K562 (cell line): ENCODE measurements at regions not wholly inside any gene's neighbourhood (a gene's known extent, or its start where the extent isn't known, plus 50 kb on each side); places are given as distances from the start of the nearest gene placed in this dataset.

ENCODE experiments used
- ATAC-seq: fragments of 200-7000 bp; cut with Tn5 transposase; 3 replicates; pipeline ENCODE4 v1.9.1; 2020; ENCODE audit warnings: moderate library complexity
- BruUV-seq: library from RNA; stranded (reverse); fragments of 400-500 nt; replicated peaks from 2 replicates; lab custom pipeline; 2021; lab: Mats Ljungman, UMichigan
- CTCF ChIA-PET: fragments of 300-600 bp; formaldehyde crosslinking; extraction: SDS; loops from one replicate; lab custom pipeline; 2021; ENCODE audit warnings: low intra/inter-chr PET ratio; lab: Yijun Ruan, JAX
- POLR2A ChIA-PET: fragments of 300-600, 350-650 bp; sonication (Branson Sonifier 250); formaldehyde crosslinking; extraction: SDS; loops from one replicate; lab custom pipeline; 2021; ENCODE audit warnings: antibody characterized with exemption, inconsistent platforms; lab: Yijun Ruan, JAX
- DNase-seq, 4 experiments: peaks; one replicate each; pipeline versions ENCODE4 v3.0.0 to v3.0.0-alpha.2; 2011 to 2018; ENCODE audit warnings: low spot score in 3 of 4, mixed read lengths in 3 of 4; ENCODE audit errors: extremely low read depth in 1 of 4
- FAIRE-seq: peaks from 2 replicates; lab custom pipeline; 2011; peaks lifted over from hg19 to GRCh38; lab: Jason Lieb, UNC
- H2AFZ ChIP-seq: 2 replicates; pipeline ENCODE4 v1.6.0; 2011; ENCODE audit warnings: low read depth, low read length, control low read depth, inconsistent platforms
- H3K27ac ChIP-seq: fragments of 200-600 bp; 3 replicates; pipeline ENCODE4 v1.8.0; 2011; ENCODE audit warnings: low read depth, mild to moderate bottlenecking, control low read depth, inconsistent platforms, low read length, moderate library complexity, mixed read lengths; ENCODE audit errors: extremely low read depth
- H3K27me3 ChIP-seq, 2 experiments: fragments of 300-600 bp in 1 of 2; 2 replicates in 1 of 2; 3 replicates in 1 of 2; pipeline versions ENCODE4 v1.6.0 to v1.8.0; 2011; ENCODE audit warnings: inconsistent platforms in 2 of 2, low read length in 2 of 2, mild to moderate bottlenecking in 1 of 2, mixed read lengths in 1 of 2, moderate library complexity in 1 of 2; ENCODE audit not compliant: control insufficient read depth in 2 of 2, insufficient read depth in 2 of 2
- H3K36me3 ChIP-seq: fragments of 300-600 bp; 3 replicates; pipeline ENCODE4 v1.8.0; 2011; ENCODE audit warnings: mild to moderate bottlenecking, low read length, inconsistent platforms; ENCODE audit not compliant: control insufficient read depth, insufficient read depth
- H3K4me1 ChIP-seq, 2 experiments: fragments of 200-600 bp in 1 of 2; replicated peaks in 1 of 2; 2 replicates in 1 of 2; 3 replicates in 1 of 2; pipeline versions ENCODE4 v1.5.1 to v1.8.0; 2011; ENCODE audit warnings: inconsistent platforms in 2 of 2, low read length in 2 of 2, mild to moderate bottlenecking in 1 of 2, mixed read lengths in 1 of 2, moderate library complexity in 1 of 2; ENCODE audit not compliant: control insufficient read depth in 2 of 2, insufficient read depth in 2 of 2
- H3K4me2 ChIP-seq: 2 replicates; pipeline ENCODE4 v1.6.1; 2011; ENCODE audit warnings: low read length, control low read depth, inconsistent platforms, mixed read lengths; ENCODE audit not compliant: insufficient read depth
- H3K4me3 ChIP-seq: fragments of 200-600 bp; sonication (generic), shearing (Covaris generic); 2 replicates; pipeline ENCODE4 v1.5.1; 2016; ENCODE audit warnings: control low read depth, inconsistent platforms
- H3K79me2 ChIP-seq: fragments of 200-600 bp; 3 replicates; pipeline ENCODE4 v1.8.0; 2011; ENCODE audit warnings: low read length, inconsistent platforms; ENCODE audit not compliant: control insufficient read depth, insufficient read depth
- H3K9ac ChIP-seq, 2 experiments: 2 replicates each; pipeline versions ENCODE4 v1.6.0 to v1.6.1; 2011; ENCODE audit warnings: low read depth in 2 of 2, low read length in 2 of 2, control low read depth in 1 of 2, inconsistent platforms in 1 of 2, mild to moderate bottlenecking in 1 of 2, mixed read lengths in 1 of 2; ENCODE audit not compliant: insufficient read depth in 1 of 2
- H3K9me1 ChIP-seq: one replicate; pipeline ENCODE4 v1.6.0; 2011; ENCODE audit warnings: inconsistent platforms, mild to moderate bottlenecking, low read length, moderate library complexity; ENCODE audit not compliant: control insufficient read depth, insufficient read depth
- H3K9me3 ChIP-seq: replicated peaks from 2 replicates; pipeline ENCODE4 v1.5.1; 2011; ENCODE audit warnings: low read depth, low read length, inconsistent platforms; ENCODE audit not compliant: control insufficient read depth, insufficient read depth
- H4K20me1 ChIP-seq: replicated peaks from 2 replicates; pipeline ENCODE4 v1.6.1; 2011; ENCODE audit warnings: low read length, inconsistent platforms, mixed read lengths; ENCODE audit not compliant: control insufficient read depth, insufficient read depth
- E2F5 ChIP-seq: sonication (generic); formaldehyde crosslinking; IDR thresholded peaks from 2 replicates; pipeline ENCODE4 v1.8.0; 2022; ENCODE audit warnings: mild to moderate bottlenecking, missing genetic modification reagents
- FIP1L1 ChIP-seq: fragments of 200-400 bp; formaldehyde crosslinking; IDR thresholded peaks from 2 replicates; pipeline ENCODE4 v1.6.1; 2018; ENCODE audit warnings: mild to moderate bottlenecking, low read depth, low read length; ENCODE audit not compliant: poor library complexity, severe bottlenecking
- HNRNPLL ChIP-seq: fragments of 200-400 bp; formaldehyde crosslinking; IDR thresholded peaks from 2 replicates; pipeline ENCODE4 v1.6.1; 2017; ENCODE audit warnings: low read length, low read depth, mild to moderate bottlenecking; ENCODE audit not compliant: poor library complexity, severe bottlenecking
- MEIS2 ChIP-seq: fragments of 450-650 bp; IDR thresholded peaks from 2 replicates; pipeline ENCODE4 v1.6.1; 2014; ENCODE audit warnings: mild to moderate bottlenecking; ENCODE audit not compliant: partially characterized antibody
- ZNF316 ChIP-seq: fragments of 450-650 bp; IDR thresholded peaks from 2 replicates; pipeline ENCODE4 v1.6.1; 2016
- ZNF717 ChIP-seq: fragments of 250-450 bp; sonication (Bioruptor Pico); IDR thresholded peaks from 2 replicates; pipeline ENCODE4 v1.5.0; 2021
- in situ Hi-C: fragments of 300-500 bp; cut with MboI; formaldehyde crosslinking; loops from 4 replicates; pipeline ENCODE4 v1.15.0; 2018; ENCODE audit warnings: inconsistent platforms, mixed read lengths
- intact Hi-C: fragments of 100-400 bp; cut with micrococcal nuclease; formaldehyde crosslinking; loops from 2 replicates; pipeline ENCODE4 v1.14.2; 2022

DNA sequence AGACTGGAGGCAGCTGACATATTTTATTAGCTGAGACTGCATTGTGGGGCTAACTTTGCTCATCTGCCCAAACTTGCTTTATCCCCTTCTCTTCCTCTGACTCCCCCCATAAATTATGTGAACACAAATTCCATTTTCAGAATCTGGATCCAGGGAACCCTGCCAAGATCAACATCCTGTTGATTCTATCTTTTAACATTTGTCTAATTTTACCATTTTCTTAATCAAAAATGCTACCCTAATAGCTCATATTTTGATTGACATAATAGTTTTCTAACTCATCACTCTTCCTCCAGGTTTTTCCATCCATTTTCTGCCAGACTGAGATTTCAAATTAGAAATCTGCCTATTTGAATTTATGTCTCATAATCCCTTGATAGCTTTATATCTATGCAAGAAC is 184.7 kb upstream of the PRSS16 start:
- FAIRE-seq = no peak
- Histone ChIP-seq H3K4me2 (no peak overlapping the region), H3K36me3 (no peaks in the 10 kb centered on the region), H3K4me1 (peaks cover 0 to 8% of the 10 kb centered on the region in 2 experiments; a peak in 2 of 5 replicates), H4K20me1 (no peaks in the 10 kb centered on the region), H3K9me3 (no peaks in the 10 kb centered on the region), H3K9ac (no peak overlapping the region), H3K9me1 (no peaks in the 10 kb centered on the region), H3K79me2 (no peaks in the 10 kb centered on the region), H3K27ac (no peak overlapping the region), H3K4me3 (no peak overlapping the region), H2AFZ (no peak overlapping the region), H3K27me3 (no peaks in the 10 kb centered on the region)
- DNase-seq = no peak
- no peak for ATAC-seq
- BruUV-seq = no TSS peak
- no peak for TF ChIP-seq MEIS2
- TF ChIP-seq E2F5 (CRISPR knock-in tag) = no peak
- no peak for TF ChIP-seq HNRNPLL
- TF ChIP-seq FIP1L1 = no peak
- TF ChIP-seq ZNF717 (CRISPR knock-in tag) = no peak
- no peak for TF ChIP-seq ZNF316
- intact Hi-C loops = no loop called here
- CTCF ChIA-PET = no interaction called here
- POLR2A ChIA-PET = interaction anchor here (0.6 to 1.7 kb wide), 3 partner anchors 9 to 83 kb away, joined by 3 to 7 read pairs (median 3); no protein-coding TSS in a partner anchor
- in situ Hi-C loops = no loop called here
